HCT116 (cell line): ENCODE measurements at regions not wholly inside any gene's neighbourhood (a gene's known extent, or its start where the extent isn't known, plus 50 kb on each side); places are given as distances from the start of the nearest gene placed in this dataset.

Source experiments
- ATAC-seq: fragments of 200-7000 bp; cut with Tn5 transposase; 2 replicates; pipeline ENCODE4 v1.9.1; 2020; ENCODE audit warnings: mild to moderate bottlenecking, moderate library complexity
- BruUV-seq: library from RNA; stranded (reverse); fragments of 400-500 nt; replicated peaks from 2 replicates; lab custom pipeline; 2021; lab: Mats Ljungman, UMichigan
- CTCF ChIA-PET: fragments of 300-600 bp; sonication (Branson Sonifier 250); formaldehyde crosslinking; loops from one replicate; lab custom pipeline; 2021; ENCODE audit warnings: antibody characterized with exemption; lab: Charles Lee
- POLR2A ChIA-PET: fragments of 300-600, 350-600 bp; sonication (Branson Sonifier 250); formaldehyde crosslinking; loops from one replicate; lab custom pipeline; 2021; ENCODE audit warnings: antibody characterized with exemption; lab: Charles Lee
- RAD21 ChIA-PET, 2 experiments: fragments of 300-600 bp; sonication (Branson Sonifier 250); formaldehyde crosslinking; loops; one replicate each; lab custom pipeline; 2023; ENCODE audit warnings: low total read pairs in 2 of 2; ENCODE audit not compliant: uncharacterized antibody in 2 of 2, unreplicated experiment in 2 of 2, low non-redundant PET in 1 of 2; lab: Charles Lee
- DNase-seq: peaks from one replicate; pipeline ENCODE4 v3.0.0-alpha.2; 2010; ENCODE audit warnings: low read depth, low spot score
- H2AFZ ChIP-seq: fragments of 200-600 bp; shearing (Covaris generic), sonication (generic); 2 replicates; pipeline ENCODE4 v1.6.1; 2017; ENCODE audit warnings: low read depth, mixed run types, mixed read lengths, antibody characterized with exemption, low read length; ENCODE audit not compliant: poor library complexity, severe bottlenecking
- H3K27ac ChIP-seq: 2 replicates; pipeline ENCODE4 v1.5.1; 2012; ENCODE audit warnings: low read depth, low read length
- H3K27me3 ChIP-seq: fragments of 200-600 bp; sonication (generic); 2 replicates; pipeline ENCODE4 v1.6.1; 2016; ENCODE audit warnings: mixed run types, low read length, mixed read lengths; ENCODE audit not compliant: insufficient read depth
- H3K36me3 ChIP-seq, 2 experiments: fragments of 200-500 bp in 1 of 2; fragments of 200-600 bp in 1 of 2; sonication (Bioruptor generic) in 1 of 2; sonication (generic) in 1 of 2; 2 replicates each; pipeline versions ENCODE4 v1.5.1 to v1.6.1; 2014 to 2016; ENCODE audit warnings: low read length in 2 of 2, inconsistent platforms in 1 of 2, mixed read lengths in 1 of 2, mixed run types in 1 of 2; ENCODE audit not compliant: insufficient read depth in 2 of 2, control insufficient read depth in 1 of 2
- H3K4me1 ChIP-seq, 2 experiments: fragments of 200-600 bp in 1 of 2; sonication (generic) in 1 of 2; 2 replicates each; pipeline versions ENCODE4 v1.5.1 to v1.6.1; 2012 to 2017; ENCODE audit warnings: low read length in 2 of 2, inconsistent platforms in 1 of 2, mild to moderate bottlenecking in 1 of 2, mixed read lengths in 1 of 2, mixed run types in 1 of 2, moderate library complexity in 1 of 2; ENCODE audit not compliant: insufficient read depth in 2 of 2, control insufficient read depth in 1 of 2
- H3K4me2 ChIP-seq: fragments of 200-600 bp; sonication (generic); 2 replicates; pipeline ENCODE4 v1.6.1; 2017; ENCODE audit warnings: mixed run types, low read length, mixed read lengths
- H3K4me3 ChIP-seq, 2 experiments: fragments of 200-600 bp in 1 of 2; sonication (generic) in 1 of 2; replicated peaks in 1 of 2; 2 replicates each; pipeline ENCODE4 v1.5.1; 2011 to 2016; ENCODE audit warnings: low read length in 2 of 2, control low read depth in 1 of 2, low read depth in 1 of 2, mild to moderate bottlenecking in 1 of 2, mixed read lengths in 1 of 2, mixed run types in 1 of 2
- H3K79me2 ChIP-seq: fragments of 200-600 bp; sonication (generic); 2 replicates; pipeline ENCODE4 v1.6.1; 2017; ENCODE audit warnings: mild to moderate bottlenecking, mixed run types, low read length, moderate library complexity, mixed read lengths; ENCODE audit not compliant: insufficient read depth
- H3K9ac ChIP-seq: fragments of 200-600 bp; sonication (generic); 2 replicates; pipeline ENCODE4 v1.6.1; 2016; ENCODE audit warnings: low read length, mixed read lengths
- H3K9me2 ChIP-seq: fragments of 200-600 bp; sonication (generic), shearing (Covaris generic); 2 replicates; pipeline ENCODE4 v1.6.1; 2017; ENCODE audit warnings: mixed run types, mild to moderate bottlenecking, moderate library complexity; ENCODE audit not compliant: insufficient read depth
- H3K9me3 ChIP-seq, 2 experiments: fragments of 200-500 bp in 1 of 2; fragments of 200-600 bp in 1 of 2; sonication (Bioruptor generic) in 1 of 2; sonication (generic) in 1 of 2; 2 replicates each; pipeline ENCODE4 v1.6.1; 2014 to 2017; ENCODE audit warnings: low read length in 2 of 2, mixed read lengths in 2 of 2, inconsistent platforms in 1 of 2, low read depth in 1 of 2, mild to moderate bottlenecking in 1 of 2, mixed run types in 1 of 2, moderate library complexity in 1 of 2; ENCODE audit not compliant: control insufficient read depth in 1 of 2, insufficient read depth in 1 of 2
- H4K20me1 ChIP-seq: fragments of 200-600 bp; sonication (generic), shearing (Covaris generic); 2 replicates; pipeline ENCODE4 v1.6.1; 2017; ENCODE audit warnings: mixed run types, mild to moderate bottlenecking, moderate library complexity; ENCODE audit not compliant: insufficient read depth
- CBX3 ChIP-seq: IDR thresholded peaks from 2 replicates; pipeline ENCODE4 v1.6.1; 2012; ENCODE audit warnings: low read depth
- ELF1 ChIP-seq: IDR thresholded peaks from 2 replicates; pipeline ENCODE4 v1.6.1; 2012; ENCODE audit warnings: low read depth, borderline replicate concordance
- EZH2phosphoT487 ChIP-seq: fragments of 200-600 bp; IDR thresholded peaks from 2 replicates; pipeline ENCODE4 v1.6.1; 2018; ENCODE audit warnings: antibody characterized with exemption, borderline replicate concordance
- JUND ChIP-seq: IDR thresholded peaks from 2 replicates; pipeline ENCODE4 v1.6.1; 2012
- RAD21 ChIP-seq: IDR thresholded peaks from 2 replicates; pipeline ENCODE4 v1.6.1; 2012; ENCODE audit warnings: low read depth, mild to moderate bottlenecking
- SP1 ChIP-seq: IDR thresholded peaks from 2 replicates; pipeline ENCODE4 v1.6.1; 2012; ENCODE audit warnings: low read depth
- TCF7L2 ChIP-seq: IDR thresholded peaks from 2 replicates; pipeline ENCODE4 v1.7.0; 2011; ENCODE audit warnings: borderline replicate concordance, inconsistent platforms; ENCODE audit not compliant: insufficient read depth, insufficient read length; ENCODE audit errors: extremely low read depth
- YY1 ChIP-seq: IDR thresholded peaks from 2 replicates; pipeline ENCODE4 v1.6.1; 2011; ENCODE audit warnings: low read length, low read depth, moderate library complexity, mild to moderate bottlenecking; ENCODE audit not compliant: insufficient replicate concordance; ENCODE audit errors: extremely low read depth
- ZFX ChIP-seq: fragments of 450-650 bp; IDR thresholded peaks from 2 replicates; pipeline ENCODE4 v1.6.1; 2017
- intact Hi-C: fragments of 100-400 bp; cut with micrococcal nuclease; formaldehyde crosslinking; loops from 2 replicates; pipeline ENCODE4 v1.10.0; 2022
- TF ChIP-seq, protein P1 (sequence below): IDR thresholded peaks from 2 replicates; pipeline ENCODE4 v1.6.1; 2011; ENCODE audit warnings: mild to moderate bottlenecking, low read length, moderate library complexity; ENCODE audit not compliant: insufficient replicate concordance; ENCODE audit errors: extremely low read depth
- TF ChIP-seq, protein P2 (sequence below): IDR thresholded peaks from 2 replicates; pipeline ENCODE4 v1.6.1; 2012; ENCODE audit warnings: low read depth
- TF ChIP-seq, protein P3 (sequence below): IDR thresholded peaks from 2 replicates; pipeline ENCODE4 v1.6.1; 2012
- TF ChIP-seq, protein P4 (sequence below), 3 experiments: fragments of 200-600 bp in 1 of 3; sonication (generic) in 1 of 3; IDR thresholded peaks in 2 of 3; conservative IDR thresholded peaks in 1 of 3; 2 replicates each; pipeline ENCODE4 v1.5.1; 2012 to 2017; ENCODE audit warnings: low read depth in 2 of 3, low read length in 2 of 3, antibody characterized with exemption in 1 of 3, borderline replicate concordance in 1 of 3, control low read depth in 1 of 3, mild to moderate bottlenecking in 1 of 3, mixed read lengths in 1 of 3, mixed run types in 1 of 3, moderate library complexity in 1 of 3; ENCODE audit not compliant: insufficient read depth in 1 of 3

DNA sequence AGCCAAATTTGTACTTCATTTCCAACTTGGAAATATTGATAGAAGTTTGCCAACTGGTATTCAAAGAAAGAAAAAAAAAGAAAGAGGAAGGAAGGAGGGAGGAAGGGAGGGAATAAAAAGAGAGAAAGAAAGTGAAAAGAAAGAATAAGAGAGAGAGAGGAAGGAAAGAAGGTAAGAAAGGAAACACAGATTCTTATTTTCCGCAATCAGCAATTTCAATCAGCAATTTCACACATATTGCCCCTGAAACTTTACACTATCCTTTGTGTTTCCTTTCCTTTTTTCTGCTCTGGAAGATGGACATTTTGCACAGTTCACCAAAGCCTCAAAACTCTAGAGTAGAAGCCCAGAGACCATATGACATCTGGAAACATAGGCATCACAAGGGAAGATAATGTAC lies 888.1 kb downstream of the REEP3 start:
- no peak overlapping the region for H3K4me3 ChIP-seq
- TF ChIP-seq, protein P1, sequence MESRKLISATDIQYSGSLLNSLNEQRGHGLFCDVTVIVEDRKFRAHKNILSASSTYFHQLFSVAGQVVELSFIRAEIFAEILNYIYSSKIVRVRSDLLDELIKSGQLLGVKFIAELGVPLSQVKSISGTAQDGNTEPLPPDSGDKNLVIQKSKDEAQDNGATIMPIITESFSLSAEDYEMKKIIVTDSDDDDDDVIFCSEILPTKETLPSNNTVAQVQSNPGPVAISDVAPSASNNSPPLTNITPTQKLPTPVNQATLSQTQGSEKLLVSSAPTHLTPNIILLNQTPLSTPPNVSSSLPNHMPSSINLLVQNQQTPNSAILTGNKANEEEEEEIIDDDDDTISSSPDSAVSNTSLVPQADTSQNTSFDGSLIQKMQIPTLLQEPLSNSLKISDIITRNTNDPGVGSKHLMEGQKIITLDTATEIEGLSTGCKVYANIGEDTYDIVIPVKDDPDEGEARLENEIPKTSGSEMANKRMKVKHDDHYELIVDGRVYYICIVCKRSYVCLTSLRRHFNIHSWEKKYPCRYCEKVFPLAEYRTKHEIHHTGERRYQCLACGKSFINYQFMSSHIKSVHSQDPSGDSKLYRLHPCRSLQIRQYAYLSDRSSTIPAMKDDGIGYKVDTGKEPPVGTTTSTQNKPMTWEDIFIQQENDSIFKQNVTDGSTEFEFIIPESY, result no peak
- no peak for TF ChIP-seq EZH2phosphoT487
- TF ChIP-seq ELF1, result no peak
- TF ChIP-seq ZFX, result no peak
- no peak for TF ChIP-seq JUND
- no peak for TF ChIP-seq CBX3
- H3K27ac ChIP-seq, result no peak overlapping the region
- CTCF ChIA-PET, result no interaction called here
- POLR2A ChIA-PET, result no interaction called here
- intact Hi-C loops, result no loop called here
- H2AFZ ChIP-seq, result no peak overlapping the region
- no peaks in the 10 kb centered on the region for H3K27me3 ChIP-seq
- H3K4me1 ChIP-seq, result no peaks in the 10 kb centered on the region
- H3K36me3 ChIP-seq, result no peaks in the 10 kb centered on the region
- H3K9me2 ChIP-seq, result no peaks in the 10 kb centered on the region
- RAD21 ChIA-PET, result no interaction called here
- no peaks in the 10 kb centered on the region for H4K20me1 ChIP-seq
- no peak overlapping the region for H3K9ac ChIP-seq
- no TSS peak for BruUV-seq
- DNase-seq, result no peak
- no peak for ATAC-seq
- no peaks in the 10 kb centered on the region for H3K9me3 ChIP-seq
- no peaks in the 10 kb centered on the region for H3K79me2 ChIP-seq
- no peak overlapping the region for H3K4me2 ChIP-seq

DNA sequence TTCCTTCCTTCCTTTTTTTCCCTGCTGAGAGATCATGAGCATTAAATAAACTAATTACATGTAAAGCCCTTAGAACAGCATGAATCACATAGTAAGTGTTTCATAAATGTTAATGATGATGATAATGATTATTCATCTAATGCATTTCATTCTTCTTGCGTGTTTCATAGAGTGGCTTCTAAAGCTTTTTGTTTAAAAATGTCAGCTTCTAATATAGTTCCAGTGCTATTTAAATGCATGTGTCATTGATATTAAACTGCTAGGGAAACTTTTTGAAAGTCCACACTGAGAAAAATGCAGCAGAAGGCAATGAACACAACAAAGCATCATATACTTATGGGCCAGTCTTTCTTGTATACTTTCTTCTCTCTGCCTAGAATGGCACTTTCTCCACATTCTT lies 894.8 kb downstream of the REEP3 start:
- RAD21 ChIA-PET, result no interaction called here
- TF ChIP-seq YY1 (no peak), TCF7L2 (no peak), ZFX (no peak), SP1 (no peak), RAD21 (no peak)
- TF ChIP-seq, protein P2, sequence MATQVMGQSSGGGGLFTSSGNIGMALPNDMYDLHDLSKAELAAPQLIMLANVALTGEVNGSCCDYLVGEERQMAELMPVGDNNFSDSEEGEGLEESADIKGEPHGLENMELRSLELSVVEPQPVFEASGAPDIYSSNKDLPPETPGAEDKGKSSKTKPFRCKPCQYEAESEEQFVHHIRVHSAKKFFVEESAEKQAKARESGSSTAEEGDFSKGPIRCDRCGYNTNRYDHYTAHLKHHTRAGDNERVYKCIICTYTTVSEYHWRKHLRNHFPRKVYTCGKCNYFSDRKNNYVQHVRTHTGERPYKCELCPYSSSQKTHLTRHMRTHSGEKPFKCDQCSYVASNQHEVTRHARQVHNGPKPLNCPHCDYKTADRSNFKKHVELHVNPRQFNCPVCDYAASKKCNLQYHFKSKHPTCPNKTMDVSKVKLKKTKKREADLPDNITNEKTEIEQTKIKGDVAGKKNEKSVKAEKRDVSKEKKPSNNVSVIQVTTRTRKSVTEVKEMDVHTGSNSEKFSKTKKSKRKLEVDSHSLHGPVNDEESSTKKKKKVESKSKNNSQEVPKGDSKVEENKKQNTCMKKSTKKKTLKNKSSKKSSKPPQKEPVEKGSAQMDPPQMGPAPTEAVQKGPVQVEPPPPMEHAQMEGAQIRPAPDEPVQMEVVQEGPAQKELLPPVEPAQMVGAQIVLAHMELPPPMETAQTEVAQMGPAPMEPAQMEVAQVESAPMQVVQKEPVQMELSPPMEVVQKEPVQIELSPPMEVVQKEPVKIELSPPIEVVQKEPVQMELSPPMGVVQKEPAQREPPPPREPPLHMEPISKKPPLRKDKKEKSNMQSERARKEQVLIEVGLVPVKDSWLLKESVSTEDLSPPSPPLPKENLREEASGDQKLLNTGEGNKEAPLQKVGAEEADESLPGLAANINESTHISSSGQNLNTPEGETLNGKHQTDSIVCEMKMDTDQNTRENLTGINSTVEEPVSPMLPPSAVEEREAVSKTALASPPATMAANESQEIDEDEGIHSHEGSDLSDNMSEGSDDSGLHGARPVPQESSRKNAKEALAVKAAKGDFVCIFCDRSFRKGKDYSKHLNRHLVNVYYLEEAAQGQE, result no peak
- TF ChIP-seq, protein P3, sequence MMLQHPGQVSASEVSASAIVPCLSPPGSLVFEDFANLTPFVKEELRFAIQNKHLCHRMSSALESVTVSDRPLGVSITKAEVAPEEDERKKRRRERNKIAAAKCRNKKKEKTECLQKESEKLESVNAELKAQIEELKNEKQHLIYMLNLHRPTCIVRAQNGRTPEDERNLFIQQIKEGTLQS, result no peak
- TF ChIP-seq, protein P4, sequence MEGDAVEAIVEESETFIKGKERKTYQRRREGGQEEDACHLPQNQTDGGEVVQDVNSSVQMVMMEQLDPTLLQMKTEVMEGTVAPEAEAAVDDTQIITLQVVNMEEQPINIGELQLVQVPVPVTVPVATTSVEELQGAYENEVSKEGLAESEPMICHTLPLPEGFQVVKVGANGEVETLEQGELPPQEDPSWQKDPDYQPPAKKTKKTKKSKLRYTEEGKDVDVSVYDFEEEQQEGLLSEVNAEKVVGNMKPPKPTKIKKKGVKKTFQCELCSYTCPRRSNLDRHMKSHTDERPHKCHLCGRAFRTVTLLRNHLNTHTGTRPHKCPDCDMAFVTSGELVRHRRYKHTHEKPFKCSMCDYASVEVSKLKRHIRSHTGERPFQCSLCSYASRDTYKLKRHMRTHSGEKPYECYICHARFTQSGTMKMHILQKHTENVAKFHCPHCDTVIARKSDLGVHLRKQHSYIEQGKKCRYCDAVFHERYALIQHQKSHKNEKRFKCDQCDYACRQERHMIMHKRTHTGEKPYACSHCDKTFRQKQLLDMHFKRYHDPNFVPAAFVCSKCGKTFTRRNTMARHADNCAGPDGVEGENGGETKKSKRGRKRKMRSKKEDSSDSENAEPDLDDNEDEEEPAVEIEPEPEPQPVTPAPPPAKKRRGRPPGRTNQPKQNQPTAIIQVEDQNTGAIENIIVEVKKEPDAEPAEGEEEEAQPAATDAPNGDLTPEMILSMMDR (IDR thresholded peaks at IDR 0.05 in 2 of 3, conservative IDR thresholded peaks at IDR 0.05 in 1 of 3; ENCODE audit: borderline replicate concordance in 1 of 3, insufficient read depth in 1 of 3, low read depth in 2 of 3, low read length in 2 of 3), result no peak

More for the DNA sequence above, 894.8 kb downstream of the REEP3 start:
- intact Hi-C loops, result no loop called here
- Histone ChIP-seq H3K79me2 (no peaks in the 10 kb centered on the region), H2AFZ (no peak overlapping the region), H3K4me2 (no peak overlapping the region), H3K4me3 (no peak overlapping the region), H4K20me1 (no peaks in the 10 kb centered on the region), H3K27ac (no peak overlapping the region), H3K9ac (no peak overlapping the region), H3K9me3 (no peaks in the 10 kb centered on the region), H3K27me3 (no peaks in the 10 kb centered on the region), H3K36me3 (no peaks in the 10 kb centered on the region), H3K9me2 (no peaks in the 10 kb centered on the region), H3K4me1 (no peaks in the 10 kb centered on the region)
- ChIA-PET POLR2A (no interaction called here), CTCF (no interaction called here)
- no TSS peak for BruUV-seq
- DNase-seq (no peak), ATAC-seq (no peak)
